Neural cell (in vitro differentiated cells): ENCODE measurements at regions not wholly inside any gene's neighbourhood (a gene's known extent, or its start where the extent isn't known, plus 50 kb on each side); places are given as distances from the start of the nearest gene placed in this dataset.

Experiments used
- H2AFZ ChIP-seq: fragments of 200-600, 300-800 bp; sonication (generic), shearing (Covaris generic); 2 replicates; pipeline ENCODE4 v1.6.0; 2014; ENCODE audit warnings: low read depth, mild to moderate bottlenecking, antibody characterized with exemption, low read length, moderate library complexity
- H3F3A ChIP-seq: fragments of 200-600 bp; shearing (Covaris generic); 2 replicates; pipeline ENCODE4 v1.6.1; 2016; ENCODE audit warnings: mild to moderate bottlenecking, moderate library complexity, mixed read lengths, antibody characterized with exemption, low read length; ENCODE audit not compliant: insufficient read depth, poor library complexity, severe bottlenecking
- H3K27ac ChIP-seq: fragments of 200-600, 300-800 bp; sonication (generic), shearing (Covaris generic); 2 replicates; pipeline ENCODE4 v1.5.1; 2014; ENCODE audit warnings: mild to moderate bottlenecking, low read length, moderate library complexity
- H3K27me3 ChIP-seq: fragments of 300-800, 200-600 bp; sonication (generic), shearing (Covaris generic); 2 replicates; pipeline ENCODE4 v1.6.0; 2014; ENCODE audit warnings: mild to moderate bottlenecking, low read depth, low read length, moderate library complexity; ENCODE audit not compliant: insufficient read depth
- H3K36me3 ChIP-seq: fragments of 300-800, 200-600 bp; sonication (generic), shearing (Covaris generic); 2 replicates; pipeline ENCODE4 v1.5.1; 2014; ENCODE audit warnings: mild to moderate bottlenecking, antibody characterized with exemption, low read length, moderate library complexity; ENCODE audit not compliant: insufficient read depth
- H3K4me2 ChIP-seq: fragments of 300-800, 200-600 bp; sonication (generic), shearing (Covaris generic); 2 replicates; pipeline ENCODE4 v1.6.0; 2014; ENCODE audit warnings: mild to moderate bottlenecking, low read length
- H3K4me3 ChIP-seq: fragments of 300-800, 200-600 bp; sonication (generic), shearing (Covaris generic); 2 replicates; pipeline ENCODE4 v1.5.1; 2014; ENCODE audit warnings: mild to moderate bottlenecking, low read length, moderate library complexity
- H3K79me2 ChIP-seq: fragments of 200-600 bp; shearing (Covaris generic); replicated peaks from 2 replicates; pipeline ENCODE4 v1.6.0; 2014; ENCODE audit warnings: mild to moderate bottlenecking, low read length, moderate library complexity; ENCODE audit not compliant: insufficient read depth
- H3K9ac ChIP-seq: fragments of 300-800, 200-600 bp; sonication (generic), shearing (Covaris generic); 2 replicates; pipeline ENCODE4 v1.6.1; 2016; ENCODE audit warnings: mild to moderate bottlenecking, low read length, mixed read lengths
- H3K9me2 ChIP-seq: fragments of 200-600 bp; shearing (Covaris generic); 2 replicates; pipeline ENCODE4 v1.6.1; 2016; ENCODE audit warnings: mild to moderate bottlenecking, low read length, mixed read lengths; ENCODE audit not compliant: insufficient read depth
- H3K9me3 ChIP-seq: fragments of 200-600, 300-800 bp; sonication (generic), shearing (Covaris generic); 2 replicates; pipeline ENCODE4 v1.6.1; 2016; ENCODE audit warnings: mild to moderate bottlenecking, mixed run types, low read length, moderate library complexity, mixed read lengths
- H4K20me1 ChIP-seq: fragments of 200-600 bp; shearing (Covaris generic); 2 replicates; pipeline ENCODE4 v1.6.1; 2016; ENCODE audit warnings: mild to moderate bottlenecking, mixed run types; ENCODE audit not compliant: insufficient read depth
- EP300 ChIP-seq: fragments of 450-650 bp; conservative IDR thresholded peaks from 2 replicates; pipeline ENCODE4 v1.6.1; 2014; ENCODE audit warnings: antibody characterized with exemption, mild to moderate bottlenecking, moderate library complexity; ENCODE audit not compliant: poor library complexity, severe bottlenecking
- EZH2 ChIP-seq: fragments of 200-600, 300-800 bp; shearing (Covaris generic), sonication (generic); IDR thresholded peaks from 2 replicates; pipeline ENCODE4 v1.6.1; 2014; ENCODE audit warnings: antibody characterized with exemption, low read length, borderline replicate concordance, mild to moderate bottlenecking; ENCODE audit not compliant: insufficient read depth, poor library complexity, severe bottlenecking
- MXI1 ChIP-seq: fragments of 450-650 bp; conservative IDR thresholded peaks from 2 replicates; pipeline ENCODE4 v1.6.1; 2014; ENCODE audit warnings: antibody characterized with exemption, mild to moderate bottlenecking; ENCODE audit not compliant: poor library complexity, severe bottlenecking
- POLR2AphosphoS5 ChIP-seq: IDR thresholded peaks from 2 replicates; pipeline ENCODE4 v1.6.1; 2012
- RAD21 ChIP-seq: fragments of 450-650 bp; conservative IDR thresholded peaks from 2 replicates; pipeline ENCODE4 v1.6.1; 2014; ENCODE audit warnings: antibody characterized with exemption, mild to moderate bottlenecking, moderate library complexity
- SMC3 ChIP-seq: fragments of 450-650 bp; conservative IDR thresholded peaks from 2 replicates; pipeline ENCODE4 v1.6.1; 2014; ENCODE audit warnings: antibody characterized with exemption, mild to moderate bottlenecking, moderate library complexity; ENCODE audit not compliant: poor library complexity
- TAF1 ChIP-seq: IDR thresholded peaks from 2 replicates; pipeline ENCODE4 v1.6.1; 2012; ENCODE audit warnings: low read depth
- TF ChIP-seq, protein P1 (sequence below): fragments of 450-650 bp; IDR thresholded peaks from 2 replicates; pipeline ENCODE4 v1.5.1; 2014; ENCODE audit warnings: antibody characterized with exemption, mild to moderate bottlenecking, moderate library complexity; ENCODE audit not compliant: poor library complexity, severe bottlenecking
- TF ChIP-seq, protein P2 (sequence below): IDR thresholded peaks from 2 replicates; pipeline ENCODE4 v1.6.1; 2012; ENCODE audit warnings: borderline replicate concordance

DNA sequence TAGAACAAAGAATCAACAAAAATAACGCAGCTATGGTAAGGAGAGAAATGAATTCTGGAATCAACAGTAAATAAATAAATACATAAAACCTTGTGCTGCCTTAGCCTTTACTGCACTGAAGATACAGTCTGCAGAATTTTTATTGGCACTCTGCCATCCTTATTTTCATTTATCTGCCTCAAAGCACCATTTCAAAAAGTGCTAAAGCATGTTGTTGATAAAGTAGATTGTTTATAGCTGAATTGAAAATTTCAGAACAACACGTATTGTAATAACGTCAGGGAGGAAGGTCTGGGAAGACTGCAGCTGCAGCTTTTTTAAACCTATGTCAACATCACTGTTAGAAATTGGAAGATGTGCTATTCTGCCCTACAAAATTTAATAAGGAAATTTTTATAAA, 787.2 kb downstream of the PLCL1 start:
- H4K20me1 ChIP-seq, result no peaks in the 10 kb centered on the region
- no peak overlapping the region for H3K4me2 ChIP-seq
- no peak overlapping the region for H2AFZ ChIP-seq
- no peak overlapping the region for H3K4me3 ChIP-seq
- no peak overlapping the region for H3K27ac ChIP-seq
- no peaks in the 10 kb centered on the region for H3K9me3 ChIP-seq
- H3K27me3 ChIP-seq, result no peaks in the 10 kb centered on the region
- H3F3A ChIP-seq, result no peaks in the 10 kb centered on the region
- H3K9me2 ChIP-seq, result no peaks in the 10 kb centered on the region
- no peaks in the 10 kb centered on the region for H3K79me2 ChIP-seq
- TF ChIP-seq POLR2AphosphoS5, result no peak
- no peak overlapping the region for H3K9ac ChIP-seq
- H3K36me3 ChIP-seq, result no peaks in the 10 kb centered on the region

DNA sequence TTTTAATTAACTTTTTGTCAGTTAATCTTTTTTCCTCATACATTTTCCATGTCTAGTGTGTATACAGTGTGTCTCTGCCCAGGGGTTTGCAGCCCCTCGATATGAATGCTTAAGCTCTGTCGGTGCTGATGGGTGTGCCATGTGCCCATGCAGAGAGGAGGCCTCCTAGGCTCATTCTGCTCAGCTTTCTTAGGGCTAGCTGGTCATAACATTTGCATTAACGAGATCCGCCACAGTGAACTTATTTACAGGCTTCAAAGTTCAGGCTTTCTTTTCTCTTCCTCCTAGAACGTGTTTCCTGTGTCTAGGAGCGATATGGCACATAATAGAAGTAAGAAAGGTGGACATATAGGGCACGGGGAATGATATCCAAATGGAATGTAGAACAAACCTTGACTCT, 783.3 kb downstream of the PLCL1 start:
- Histone ChIP-seq H3K79me2 (no peaks in the 10 kb centered on the region), H3K9me2 (no peaks in the 10 kb centered on the region), H3K9me3 (no peaks in the 10 kb centered on the region), H3K9ac (no peak overlapping the region), H3K4me3 (no peak overlapping the region), H3K4me2 (no peak overlapping the region), H4K20me1 (no peaks in the 10 kb centered on the region), H3K27me3 (no peaks in the 10 kb centered on the region), H3K27ac (no peak overlapping the region), H2AFZ (no peak overlapping the region), H3F3A (no peaks in the 10 kb centered on the region), H3K36me3 (no peaks in the 10 kb centered on the region)
- no peak for TF ChIP-seq POLR2AphosphoS5
- TF ChIP-seq, protein P1, sequence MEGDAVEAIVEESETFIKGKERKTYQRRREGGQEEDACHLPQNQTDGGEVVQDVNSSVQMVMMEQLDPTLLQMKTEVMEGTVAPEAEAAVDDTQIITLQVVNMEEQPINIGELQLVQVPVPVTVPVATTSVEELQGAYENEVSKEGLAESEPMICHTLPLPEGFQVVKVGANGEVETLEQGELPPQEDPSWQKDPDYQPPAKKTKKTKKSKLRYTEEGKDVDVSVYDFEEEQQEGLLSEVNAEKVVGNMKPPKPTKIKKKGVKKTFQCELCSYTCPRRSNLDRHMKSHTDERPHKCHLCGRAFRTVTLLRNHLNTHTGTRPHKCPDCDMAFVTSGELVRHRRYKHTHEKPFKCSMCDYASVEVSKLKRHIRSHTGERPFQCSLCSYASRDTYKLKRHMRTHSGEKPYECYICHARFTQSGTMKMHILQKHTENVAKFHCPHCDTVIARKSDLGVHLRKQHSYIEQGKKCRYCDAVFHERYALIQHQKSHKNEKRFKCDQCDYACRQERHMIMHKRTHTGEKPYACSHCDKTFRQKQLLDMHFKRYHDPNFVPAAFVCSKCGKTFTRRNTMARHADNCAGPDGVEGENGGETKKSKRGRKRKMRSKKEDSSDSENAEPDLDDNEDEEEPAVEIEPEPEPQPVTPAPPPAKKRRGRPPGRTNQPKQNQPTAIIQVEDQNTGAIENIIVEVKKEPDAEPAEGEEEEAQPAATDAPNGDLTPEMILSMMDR, result no peak
- TF ChIP-seq SMC3, result no peak
- TF ChIP-seq, protein P2, sequence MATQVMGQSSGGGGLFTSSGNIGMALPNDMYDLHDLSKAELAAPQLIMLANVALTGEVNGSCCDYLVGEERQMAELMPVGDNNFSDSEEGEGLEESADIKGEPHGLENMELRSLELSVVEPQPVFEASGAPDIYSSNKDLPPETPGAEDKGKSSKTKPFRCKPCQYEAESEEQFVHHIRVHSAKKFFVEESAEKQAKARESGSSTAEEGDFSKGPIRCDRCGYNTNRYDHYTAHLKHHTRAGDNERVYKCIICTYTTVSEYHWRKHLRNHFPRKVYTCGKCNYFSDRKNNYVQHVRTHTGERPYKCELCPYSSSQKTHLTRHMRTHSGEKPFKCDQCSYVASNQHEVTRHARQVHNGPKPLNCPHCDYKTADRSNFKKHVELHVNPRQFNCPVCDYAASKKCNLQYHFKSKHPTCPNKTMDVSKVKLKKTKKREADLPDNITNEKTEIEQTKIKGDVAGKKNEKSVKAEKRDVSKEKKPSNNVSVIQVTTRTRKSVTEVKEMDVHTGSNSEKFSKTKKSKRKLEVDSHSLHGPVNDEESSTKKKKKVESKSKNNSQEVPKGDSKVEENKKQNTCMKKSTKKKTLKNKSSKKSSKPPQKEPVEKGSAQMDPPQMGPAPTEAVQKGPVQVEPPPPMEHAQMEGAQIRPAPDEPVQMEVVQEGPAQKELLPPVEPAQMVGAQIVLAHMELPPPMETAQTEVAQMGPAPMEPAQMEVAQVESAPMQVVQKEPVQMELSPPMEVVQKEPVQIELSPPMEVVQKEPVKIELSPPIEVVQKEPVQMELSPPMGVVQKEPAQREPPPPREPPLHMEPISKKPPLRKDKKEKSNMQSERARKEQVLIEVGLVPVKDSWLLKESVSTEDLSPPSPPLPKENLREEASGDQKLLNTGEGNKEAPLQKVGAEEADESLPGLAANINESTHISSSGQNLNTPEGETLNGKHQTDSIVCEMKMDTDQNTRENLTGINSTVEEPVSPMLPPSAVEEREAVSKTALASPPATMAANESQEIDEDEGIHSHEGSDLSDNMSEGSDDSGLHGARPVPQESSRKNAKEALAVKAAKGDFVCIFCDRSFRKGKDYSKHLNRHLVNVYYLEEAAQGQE, result no peak
- no peak for TF ChIP-seq TAF1
- no peak for TF ChIP-seq MXI1
- no peak for TF ChIP-seq RAD21
- TF ChIP-seq EZH2, result no peak
- TF ChIP-seq EP300, result no peak

DNA sequence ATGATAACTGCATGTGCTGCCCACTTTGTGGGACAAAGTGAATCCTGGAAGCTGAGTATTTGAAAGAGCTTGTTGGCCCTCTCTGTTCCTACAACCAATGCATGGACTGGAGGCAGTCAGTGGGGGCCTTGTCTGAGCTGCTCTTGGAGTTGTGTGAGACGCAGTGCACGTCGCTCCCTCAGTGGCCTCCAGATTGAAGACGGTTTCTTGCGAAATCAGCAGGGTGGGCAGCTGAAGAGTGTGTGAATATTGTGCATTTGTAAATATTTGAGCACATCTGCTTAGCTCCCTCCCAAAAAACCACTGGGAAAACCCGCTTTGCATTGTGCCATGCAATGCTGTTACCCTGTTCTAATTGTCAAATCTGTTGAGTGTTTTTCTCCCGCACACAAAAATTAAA, 782.8 kb downstream of the PLCL1 start:
- Histone ChIP-seq H3K4me3 (no peak overlapping the region), H3K9ac (no peak overlapping the region), H3K27me3 (no peaks in the 10 kb centered on the region), H3K4me2 (no peak overlapping the region), H3K27ac (no peak overlapping the region), H4K20me1 (no peaks in the 10 kb centered on the region), H3K36me3 (no peaks in the 10 kb centered on the region), H3K9me2 (no peaks in the 10 kb centered on the region), H3K79me2 (no peaks in the 10 kb centered on the region), H3K9me3 (no peaks in the 10 kb centered on the region), H3F3A (no peaks in the 10 kb centered on the region), H2AFZ (no peak overlapping the region)
- TF ChIP-seq RAD21 (no peak), POLR2AphosphoS5 (no peak), SMC3 (no peak), EZH2 (no peak), MXI1 (no peak), EP300 (no peak), TAF1 (no peak)
- TF ChIP-seq, protein P2, result no peak
- TF ChIP-seq, protein P1, result no peak
